ENCODE measurements at regions not wholly inside any gene's neighbourhood (a gene's known extent, or its start where the extent isn't known, plus 50 kb on each side); places are given as distances from the start of the nearest gene placed in this dataset.
"Not testable (repeated sequence)": the region's sequence is repeated elsewhere in the genome, so short reads cannot be mapped to it uniquely, and the experiment has no call there.

DNA sequence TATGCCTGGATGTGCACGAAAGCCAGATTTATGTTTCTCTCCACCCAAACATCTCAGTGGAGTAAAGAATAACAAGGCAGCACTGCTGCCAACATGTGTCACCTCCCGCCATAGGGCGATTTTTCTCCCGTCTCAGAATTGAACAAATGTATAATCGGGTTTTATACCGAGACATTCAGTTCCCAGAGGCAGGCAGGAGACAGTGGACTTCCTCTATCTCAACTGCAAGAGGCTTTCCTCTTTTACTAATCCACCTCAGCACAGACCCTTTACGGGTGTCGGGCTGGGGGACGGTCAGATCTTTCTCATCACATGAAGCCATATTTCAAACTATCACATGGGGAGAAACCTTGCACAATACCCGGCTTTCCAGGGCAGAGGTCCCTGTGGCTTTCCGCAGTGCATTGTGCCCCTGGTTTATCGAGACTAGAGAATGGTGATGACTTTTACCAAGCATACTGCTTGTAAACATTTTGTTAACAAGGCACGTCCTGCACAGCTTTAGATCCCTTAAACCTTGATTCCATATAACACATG, 124.2 kb upstream of the ZNF184 start:
- not testable (repeated sequence) for TF ChIP-seq CTCF, POLR2A (IDR thresholded peaks at IDR 0.05)
